HEK293T (cell line): ENCODE measurements at regions not wholly inside any gene's neighbourhood (a gene's known extent, or its start where the extent isn't known, plus 50 kb on each side); places are given as distances from the start of the nearest gene placed in this dataset.

Source experiments
- ARNT ChIP-seq: fragments of 450-650 bp; IDR thresholded peaks from 2 replicates; pipeline ENCODE4 v1.6.1; 2017; ENCODE audit warnings: mild to moderate bottlenecking
- BHLHE40 ChIP-seq: fragments of 450-650 bp; IDR thresholded peaks from 2 replicates; pipeline ENCODE4 v1.6.1; 2016; ENCODE audit warnings: mild to moderate bottlenecking, moderate library complexity, borderline replicate concordance
- CTBP1 ChIP-seq: fragments of 450-650 bp; IDR thresholded peaks from 2 replicates; pipeline ENCODE4 v1.6.1; 2016; ENCODE audit warnings: borderline replicate concordance
- ELF4 ChIP-seq: fragments of 450-650 bp; IDR thresholded peaks from 2 replicates; pipeline ENCODE4 v1.6.1; 2017; ENCODE audit warnings: antibody characterized with exemption
- FOXA1 ChIP-seq: fragments of 450-650 bp; IDR thresholded peaks from 2 replicates; pipeline ENCODE4 v1.6.1; 2016; ENCODE audit warnings: mild to moderate bottlenecking
- FOXK2 ChIP-seq: fragments of 450-650 bp; IDR thresholded peaks from 2 replicates; pipeline ENCODE4 v1.6.1; 2016; ENCODE audit warnings: mild to moderate bottlenecking
- FOXM1 ChIP-seq: fragments of 450-650 bp; IDR thresholded peaks from 2 replicates; pipeline ENCODE4 v1.6.1; 2017; ENCODE audit warnings: mild to moderate bottlenecking, borderline replicate concordance
- LEF1 ChIP-seq: fragments of 450-650 bp; IDR thresholded peaks from 2 replicates; pipeline ENCODE4 v1.6.1; 2017; ENCODE audit warnings: mild to moderate bottlenecking, borderline replicate concordance
- SP1 ChIP-seq: fragments of 450-650 bp; IDR thresholded peaks from 2 replicates; pipeline ENCODE4 v1.6.1; 2017
- SUZ12 ChIP-seq: fragments of 450-650 bp; IDR thresholded peaks from 2 replicates; pipeline ENCODE4 v1.6.1; 2016; ENCODE audit warnings: mild to moderate bottlenecking
- TF ChIP-seq, protein P1 (sequence below): fragments of 450-650 bp; IDR thresholded peaks from 2 replicates; pipeline ENCODE4 v1.6.1; 2016

DNA sequence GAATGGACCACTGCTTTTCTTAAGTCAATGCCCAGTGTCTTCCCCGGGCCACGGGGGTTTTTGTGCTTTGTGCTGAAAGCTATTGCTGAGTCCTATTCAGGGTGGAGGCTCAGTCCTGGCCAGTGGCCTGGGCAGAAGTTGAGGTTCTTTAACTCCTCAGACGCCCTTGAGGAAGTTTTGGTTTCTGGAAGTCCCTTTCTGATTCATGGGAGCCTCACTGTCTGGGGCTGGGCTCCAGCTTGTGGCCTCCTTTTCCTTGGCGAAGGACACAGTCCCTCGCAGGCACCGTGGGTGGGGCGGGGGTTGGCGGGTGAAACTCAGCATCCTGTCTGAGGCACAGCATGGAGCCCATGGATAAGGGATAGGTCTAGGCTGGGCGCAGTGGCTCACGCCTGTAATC is 465.2 kb upstream of the HS6ST1 start:
- no peak for TF ChIP-seq FOXA1
- no peak for TF ChIP-seq SP1
- no peak for TF ChIP-seq BHLHE40
- TF ChIP-seq CTBP1: no peak
- TF ChIP-seq FOXM1: no peak
- TF ChIP-seq, protein P1, sequence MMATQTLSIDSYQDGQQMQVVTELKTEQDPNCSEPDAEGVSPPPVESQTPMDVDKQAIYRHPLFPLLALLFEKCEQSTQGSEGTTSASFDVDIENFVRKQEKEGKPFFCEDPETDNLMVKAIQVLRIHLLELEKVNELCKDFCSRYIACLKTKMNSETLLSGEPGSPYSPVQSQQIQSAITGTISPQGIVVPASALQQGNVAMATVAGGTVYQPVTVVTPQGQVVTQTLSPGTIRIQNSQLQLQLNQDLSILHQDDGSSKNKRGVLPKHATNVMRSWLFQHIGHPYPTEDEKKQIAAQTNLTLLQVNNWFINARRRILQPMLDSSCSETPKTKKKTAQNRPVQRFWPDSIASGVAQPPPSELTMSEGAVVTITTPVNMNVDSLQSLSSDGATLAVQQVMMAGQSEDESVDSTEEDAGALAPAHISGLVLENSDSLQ: no peak
- TF ChIP-seq FOXK2: no peak
- TF ChIP-seq SUZ12: no peak
- no peak for TF ChIP-seq LEF1
- TF ChIP-seq ARNT: no peak
- no peak for TF ChIP-seq ELF4
